CD14-positive monocyte (primary cell): ENCODE measurements at regions not wholly inside any gene's neighbourhood (a gene's known extent, or its start where the extent isn't known, plus 50 kb on each side); places are given as distances from the start of the nearest gene placed in this dataset.

Experiments
- DNase-seq, 3 donors: peaks; one replicate each; pipeline ENCODE4 v3.0.0-alpha.2; 2011 to 2022
- H2AFZ ChIP-seq: 2 replicates; pipeline ENCODE4 v1.6.0; 2012; ENCODE audit warnings: mild to moderate bottlenecking, low read depth, low read length, inconsistent platforms; ENCODE audit not compliant: insufficient read depth, poor library complexity, severe bottlenecking
- H3K27ac ChIP-seq, 2 donors: 1 replicate in 1 of 2; 2 replicates in 1 of 2; pipeline ENCODE4 v1.5.1; 2012 to 2013; ENCODE audit warnings: low read length in 2 of 2, control low read depth in 1 of 2, inconsistent platforms in 1 of 2, low read depth in 1 of 2, mild to moderate bottlenecking in 1 of 2
- H3K27me3 ChIP-seq, 2 donors: one replicate each; pipeline versions ENCODE4 v1.6.0 to v1.6.1; 2011 to 2013; ENCODE audit warnings: low read length in 2 of 2; ENCODE audit not compliant: control insufficient read depth in 2 of 2, insufficient read depth in 2 of 2
- H3K36me3 ChIP-seq, 2 donors: replicated peaks in 1 of 2; 1 replicate in 1 of 2; 2 replicates in 1 of 2; pipeline versions ENCODE4 v1.5.1 to v1.6.1; 2012 to 2013; ENCODE audit warnings: low read length in 2 of 2, control low read depth in 1 of 2, inconsistent platforms in 1 of 2, mild to moderate bottlenecking in 1 of 2; ENCODE audit not compliant: insufficient read depth in 2 of 2, control insufficient read depth in 1 of 2
- H3K4me1 ChIP-seq, 2 donors: 1 replicate in 1 of 2; 2 replicates in 1 of 2; pipeline versions ENCODE4 v1.5.1 to v1.6.1; 2012 to 2013; ENCODE audit warnings: low read length in 2 of 2, control low read depth in 1 of 2, inconsistent platforms in 1 of 2, mild to moderate bottlenecking in 1 of 2, moderate library complexity in 1 of 2; ENCODE audit not compliant: insufficient read depth in 2 of 2, control insufficient read depth in 1 of 2
- H3K4me2 ChIP-seq: replicated peaks from 2 replicates; pipeline ENCODE3; 2012; ENCODE audit warnings: low read length, moderate library complexity, mild to moderate bottlenecking; ENCODE audit not compliant: poor library complexity, severe bottlenecking; ENCODE audit errors: extremely low read depth
- H3K4me3 ChIP-seq, 3 experiments: fragments of 200-600 bp in 1 of 3; sonication (generic) in 1 of 3; replicated peaks in 1 of 3; 1 replicate in 2 of 3; 2 replicates in 1 of 3; pipeline ENCODE4 v1.5.1; 2011 to 2013; ENCODE audit warnings: low read length in 3 of 3, mild to moderate bottlenecking in 3 of 3, control low read depth in 2 of 3, low read depth in 2 of 3, inconsistent platforms in 1 of 3, moderate library complexity in 1 of 3
- H3K79me2 ChIP-seq: 2 replicates; pipeline ENCODE4 v1.6.0; 2012; ENCODE audit warnings: mild to moderate bottlenecking, control low read depth, inconsistent platforms, low read length, moderate library complexity; ENCODE audit not compliant: insufficient read depth
- H3K9ac ChIP-seq: 2 replicates; pipeline ENCODE4 v1.6.0; 2017; ENCODE audit warnings: low read length, mild to moderate bottlenecking; ENCODE audit not compliant: insufficient read depth, poor library complexity, severe bottlenecking
- H3K9me3 ChIP-seq, 2 donors: replicated peaks in 1 of 2; 1 replicate in 1 of 2; 2 replicates in 1 of 2; pipeline versions ENCODE4 v1.5.1 to v1.6.1; 2012 to 2013; ENCODE audit warnings: low read length in 2 of 2, control low read depth in 1 of 2; ENCODE audit not compliant: control insufficient read depth in 1 of 2, insufficient read depth in 1 of 2
- H4K20me1 ChIP-seq: 2 replicates; pipeline ENCODE4 v1.6.0; 2012; ENCODE audit warnings: mild to moderate bottlenecking, low read length, control low read depth, moderate library complexity; ENCODE audit not compliant: insufficient read depth
- H3K27ac Mint-ChIP-seq, 7 donors: one replicate each; pipeline ENCODE4 v1.8.0; 2020; ENCODE audit warnings: mild to moderate bottlenecking in 7 of 7, mixed read lengths in 7 of 7, moderate library complexity in 6 of 7, inconsistent platforms in 2 of 7
- H3K27me3 Mint-ChIP-seq, 3 donors: one replicate each; pipeline ENCODE4 v1.8.0; 2021 to 2022; ENCODE audit warnings: low read depth in 3 of 3, mild to moderate bottlenecking in 3 of 3, mixed read lengths in 3 of 3, moderate library complexity in 3 of 3, inconsistent platforms in 1 of 3
- H3K36me3 Mint-ChIP-seq, 2 donors: one replicate each; pipeline ENCODE4 v1.8.0; 2020; ENCODE audit warnings: mixed read lengths in 2 of 2, inconsistent platforms in 1 of 2, mild to moderate bottlenecking in 1 of 2
- H3K4me1 Mint-ChIP-seq: one replicate; pipeline ENCODE4 v1.8.0; 2020; ENCODE audit warnings: mild to moderate bottlenecking, mixed read lengths
- H3K4me3 Mint-ChIP-seq, 2 donors: one replicate each; pipeline ENCODE4 v1.8.0; 2020; ENCODE audit warnings: mild to moderate bottlenecking in 2 of 2, mixed read lengths in 2 of 2, moderate library complexity in 1 of 2
- H3K9me3 Mint-ChIP-seq, 7 donors: one replicate each; pipeline ENCODE4 v1.8.0; 2020 to 2022; ENCODE audit warnings: mixed read lengths in 7 of 7, mild to moderate bottlenecking in 6 of 7, moderate library complexity in 6 of 7, inconsistent platforms in 2 of 7
- WGBS: methylation state at CpG from one replicate; pipeline ENCODE4 v1.1.5; 2013; ENCODE audit warnings: missing lambda C conversion rate; ENCODE audit not compliant: insufficient coverage; 5-methylcytosine and 5-hydroxymethylcytosine counted together
- intact Hi-C, 2 donors: fragments of 100-400 bp; cut with micrococcal nuclease; formaldehyde crosslinking; loops; one replicate each; pipeline versions ENCODE4 v1.15.0 to v1.15.1; 2023
- TF ChIP-seq, protein P1 (sequence below): fragments of 200-600 bp; IDR thresholded peaks from one replicate; pipeline ENCODE4 v1.8.0; 2022; ENCODE audit warnings: antibody characterized with exemption, mild to moderate bottlenecking

DNA sequence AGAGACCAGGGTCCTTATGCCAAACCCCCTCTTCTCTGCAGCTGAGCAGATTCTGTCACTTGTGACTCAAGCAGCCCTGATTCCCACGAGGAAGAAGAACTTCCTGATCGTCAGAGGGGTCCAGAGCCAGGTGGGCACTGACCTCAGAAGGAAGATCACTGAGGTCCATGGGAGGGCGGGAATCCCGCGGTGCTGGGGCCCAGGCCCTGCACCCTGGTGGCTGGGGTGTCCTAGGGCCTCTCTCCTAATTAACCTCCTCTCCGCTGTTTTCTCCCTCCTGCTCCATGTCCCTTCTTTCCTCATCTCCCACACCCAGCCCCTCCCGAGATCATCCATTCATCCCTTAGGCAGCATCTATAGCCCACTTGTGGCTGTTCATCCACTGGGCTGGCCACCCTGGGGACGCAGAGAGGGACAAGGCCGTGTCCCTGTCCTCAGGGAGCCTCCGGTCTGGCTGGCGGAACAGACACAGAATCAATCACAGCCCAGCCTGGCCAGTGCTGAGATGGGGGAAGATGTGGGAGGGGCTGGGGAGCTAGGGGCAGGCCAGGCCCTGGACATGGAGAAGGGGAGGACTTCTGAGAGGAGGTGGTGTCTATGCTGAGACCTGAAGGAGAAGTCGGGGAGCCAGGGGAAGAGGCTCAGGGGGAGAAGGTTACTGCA, 638.3 kb downstream of the MATN1 start:
- no peak overlapping the region for H3K4me3 ChIP-seq
- Mint-ChIP-seq H3K9me3 (peaks cover 0 to 1% (median 0%) of the 10 kb centered on the region in 7 donors), H3K27me3 (peaks cover 12 to 29% (median 15%) of the 10 kb centered on the region in 3 donors), H3K27ac (no peak overlapping the region), H3K4me1 (peaks cover 7% of the 10 kb centered on the region), H3K4me3 (no peak overlapping the region), H3K36me3 (no peaks in the 10 kb centered on the region)
- no peak overlapping the region for H3K4me2 ChIP-seq
- no peaks in the 10 kb centered on the region for H3K36me3 ChIP-seq
- no peaks in the 10 kb centered on the region for H3K9me3 ChIP-seq
- H3K79me2 ChIP-seq, result no peaks in the 10 kb centered on the region
- intact Hi-C loops, result loop anchor here (10.0 kb wide), 2 partner anchors 170 to 290 kb away; no protein-coding TSS in a partner anchor
- DNase-seq, result no peak
- H3K4me1 ChIP-seq, result no peaks in the 10 kb centered on the region
- no peak overlapping the region for H3K9ac ChIP-seq
- TF ChIP-seq, protein P1, sequence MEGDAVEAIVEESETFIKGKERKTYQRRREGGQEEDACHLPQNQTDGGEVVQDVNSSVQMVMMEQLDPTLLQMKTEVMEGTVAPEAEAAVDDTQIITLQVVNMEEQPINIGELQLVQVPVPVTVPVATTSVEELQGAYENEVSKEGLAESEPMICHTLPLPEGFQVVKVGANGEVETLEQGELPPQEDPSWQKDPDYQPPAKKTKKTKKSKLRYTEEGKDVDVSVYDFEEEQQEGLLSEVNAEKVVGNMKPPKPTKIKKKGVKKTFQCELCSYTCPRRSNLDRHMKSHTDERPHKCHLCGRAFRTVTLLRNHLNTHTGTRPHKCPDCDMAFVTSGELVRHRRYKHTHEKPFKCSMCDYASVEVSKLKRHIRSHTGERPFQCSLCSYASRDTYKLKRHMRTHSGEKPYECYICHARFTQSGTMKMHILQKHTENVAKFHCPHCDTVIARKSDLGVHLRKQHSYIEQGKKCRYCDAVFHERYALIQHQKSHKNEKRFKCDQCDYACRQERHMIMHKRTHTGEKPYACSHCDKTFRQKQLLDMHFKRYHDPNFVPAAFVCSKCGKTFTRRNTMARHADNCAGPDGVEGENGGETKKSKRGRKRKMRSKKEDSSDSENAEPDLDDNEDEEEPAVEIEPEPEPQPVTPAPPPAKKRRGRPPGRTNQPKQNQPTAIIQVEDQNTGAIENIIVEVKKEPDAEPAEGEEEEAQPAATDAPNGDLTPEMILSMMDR, result no peak
- H4K20me1 ChIP-seq, result no peaks in the 10 kb centered on the region
- no peak overlapping the region for H3K27ac ChIP-seq
- WGBS, result 76% methylated on average over 8 of the region's 12 CpGs
- H3K27me3 ChIP-seq, result no peaks in the 10 kb centered on the region
- H2AFZ ChIP-seq, result no peak overlapping the region

DNA sequence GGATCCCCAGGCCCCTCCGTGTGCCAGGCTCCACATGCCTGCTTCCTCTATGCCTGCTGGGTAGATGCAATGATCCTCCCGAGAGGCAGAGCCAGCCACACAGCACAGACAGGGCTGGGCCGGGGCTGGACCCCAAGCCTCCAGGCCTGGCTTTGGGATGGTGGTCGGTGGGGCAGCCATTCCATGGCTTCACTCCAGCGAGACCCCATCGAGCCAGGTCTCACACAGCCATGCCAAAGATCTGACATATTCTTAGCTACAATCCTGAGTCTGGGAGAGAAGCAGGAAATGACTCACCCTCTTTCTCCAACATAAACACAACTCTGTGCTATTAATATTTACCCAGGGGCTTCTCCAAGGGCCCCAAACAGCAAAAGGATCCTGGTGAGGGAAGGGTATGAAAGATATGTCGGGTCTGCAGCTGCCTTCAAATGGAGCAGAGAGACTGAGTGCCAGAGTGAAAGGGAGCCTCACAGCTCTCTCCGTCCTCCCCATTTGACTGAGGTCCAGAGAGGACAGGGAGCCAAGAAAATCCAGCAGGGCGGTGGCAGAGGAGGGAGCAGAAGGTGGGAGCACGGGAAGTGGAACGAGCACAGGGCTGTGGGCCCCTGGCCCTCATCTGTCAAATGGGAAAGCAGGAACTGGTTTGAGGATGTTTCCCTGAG, 639.5 kb downstream of the MATN1 start:
- H3K27me3 Mint-ChIP-seq, result peaks cover 14 to 29% (median 15%) of the 10 kb centered on the region in 3 donors
- intact Hi-C loops, result loop anchor here (10.0 kb wide), 2 partner anchors 169 to 289 kb away; no protein-coding TSS in a partner anchor
- no peaks in the 10 kb centered on the region for H4K20me1 ChIP-seq

More for the DNA sequence above, 639.5 kb downstream of the MATN1 start:
- H3K79me2 ChIP-seq, result no peaks in the 10 kb centered on the region
- H3K36me3 ChIP-seq, result no peaks in the 10 kb centered on the region
- no peak for DNase-seq
- H3K36me3 Mint-ChIP-seq, result no peaks in the 10 kb centered on the region
- no peak overlapping the region for H3K4me3 Mint-ChIP-seq
- H3K9me3 Mint-ChIP-seq, result peaks cover 0 to 4% (median 0%) of the 10 kb centered on the region in 7 donors
- no peak overlapping the region for H2AFZ ChIP-seq
- no peaks in the 10 kb centered on the region for H3K4me1 ChIP-seq
- no peak overlapping the region for H3K27ac ChIP-seq
- no peak overlapping the region for H3K27ac Mint-ChIP-seq
- H3K9ac ChIP-seq, result no peak overlapping the region
- H3K4me3 ChIP-seq, result no peak overlapping the region
- TF ChIP-seq, protein P1, result no peak
- H3K9me3 ChIP-seq, result no peaks in the 10 kb centered on the region
- H3K4me2 ChIP-seq, result no peak overlapping the region
- H3K27me3 ChIP-seq, result no peaks in the 10 kb centered on the region
- peaks cover 7% of the 10 kb centered on the region for H3K4me1 Mint-ChIP-seq
- WGBS, result 57% methylated on average over 6 of the region's 11 CpGs
